Cardiac muscle cell (in vitro differentiated cells and primary cell): ENCODE measurements at regions not wholly inside any gene's neighbourhood (a gene's known extent, or its start where the extent isn't known, plus 50 kb on each side); places are given as distances from the start of the nearest gene placed in this dataset.

Source experiments
- DNase-seq, 2 donors: peaks; one replicate each; pipeline versions ENCODE4 v3.0.0 to v3.0.0-alpha.2; 2010 to 2017; ENCODE audit warnings: low read depth in 1 of 2, low spot score in 1 of 2
- H3K27ac ChIP-seq: fragments of 200-600 bp; sonication (generic); 2 replicates; pipeline ENCODE4 v1.5.1; 2016
- H3K27me3 ChIP-seq: fragments of 200-600 bp; sonication (generic); 2 replicates; pipeline ENCODE4 v1.6.0; 2016; ENCODE audit warnings: control low read depth
- H3K36me3 ChIP-seq: fragments of 200-600 bp; sonication (generic); 2 replicates; pipeline ENCODE4 v1.5.1; 2016; ENCODE audit warnings: control low read depth
- H3K4me1 ChIP-seq: fragments of 200-600 bp; sonication (generic); 2 replicates; pipeline ENCODE4 v1.8.1; 2017; ENCODE audit warnings: low read depth, mild to moderate bottlenecking, mixed run types
- H3K4me3 ChIP-seq: fragments of 200-600 bp; sonication (generic); 2 replicates; pipeline ENCODE4 v1.5.1; 2016; ENCODE audit warnings: mild to moderate bottlenecking
- H3K9me3 ChIP-seq: fragments of 200-600 bp; sonication (generic); 2 replicates; pipeline ENCODE4 v1.5.1; 2017; ENCODE audit warnings: low read depth, mild to moderate bottlenecking, control low read depth
- CTCF ChIP-seq: IDR thresholded peaks from 2 replicates; pipeline ENCODE4 v1.5.1; 2012; ENCODE audit warnings: low read depth, mild to moderate bottlenecking, low read length

DNA sequence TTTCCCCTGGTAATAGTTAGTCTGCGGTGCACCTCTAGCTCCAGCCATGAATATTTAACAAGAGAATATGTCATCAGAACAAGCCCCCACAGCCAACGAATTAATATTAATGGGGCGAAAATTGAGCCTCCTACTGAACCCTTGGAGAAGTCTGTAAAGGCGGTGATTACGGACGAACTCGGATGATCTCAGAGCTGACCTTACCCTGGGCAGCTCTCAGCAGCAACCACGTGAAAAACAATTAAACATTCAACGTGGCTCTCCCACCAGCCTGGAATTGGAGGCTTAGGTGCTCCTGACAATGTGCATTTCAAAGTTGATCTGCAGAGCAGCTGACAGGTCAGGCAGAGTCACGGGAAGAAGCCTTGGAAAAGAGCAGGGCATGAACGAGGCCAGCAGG lies 407.6 kb upstream of the MYT1L start:
- Histone ChIP-seq H3K27me3 (peaks cover 3% of the 10 kb centered on the region), H3K9me3 (no peaks in the 10 kb centered on the region), H3K36me3 (no peaks in the 10 kb centered on the region), H3K27ac (no peak overlapping the region), H3K4me3 (no peak overlapping the region), H3K4me1 (no peaks in the 10 kb centered on the region)
- TF ChIP-seq CTCF = no peak
- no peak for DNase-seq

DNA sequence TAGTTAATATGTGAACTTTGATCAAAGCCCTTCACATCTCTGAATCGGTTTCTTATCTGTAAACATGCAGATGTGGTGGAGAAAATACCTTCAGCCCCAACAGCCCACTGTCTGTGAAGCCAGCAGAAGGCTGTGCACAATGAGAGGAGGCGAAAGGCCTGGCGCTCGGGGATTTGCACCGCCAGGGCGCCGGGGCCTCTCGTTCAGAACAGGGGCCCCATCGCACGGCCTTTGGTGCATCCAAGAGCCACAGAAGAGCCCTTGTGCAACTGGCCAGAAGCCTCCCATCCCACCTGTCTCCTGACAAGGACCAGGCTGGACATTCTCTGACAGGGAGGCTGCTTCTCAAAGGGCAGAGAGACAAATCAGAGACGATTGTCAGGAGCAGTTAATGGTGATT lies 407.2 kb upstream of the MYT1L start:
- no peak for DNase-seq
- Histone ChIP-seq H3K36me3 (no peaks in the 10 kb centered on the region), H3K27me3 (peaks cover 3% of the 10 kb centered on the region)

GRCh38 chr2:2735041-2735440 lies 404.0 kb upstream of the MYT1L start:
- Histone ChIP-seq H3K9me3 (no peaks in the 10 kb centered on the region), H3K36me3 (no peaks in the 10 kb centered on the region), H3K27me3 (peaks cover 3% of the 10 kb centered on the region), H3K27ac (no peak overlapping the region), H3K4me3 (no peak overlapping the region), H3K4me1 (no peaks in the 10 kb centered on the region)
- no peak for TF ChIP-seq CTCF
- no peak for DNase-seq

More for the DNA sequence above, 407.2 kb upstream of the MYT1L start:
- H3K27ac ChIP-seq = no peak overlapping the region
- no peak overlapping the region for H3K4me3 ChIP-seq
- H3K4me1 ChIP-seq = no peaks in the 10 kb centered on the region
- TF ChIP-seq CTCF = no peak
- no peaks in the 10 kb centered on the region for H3K9me3 ChIP-seq

DNA sequence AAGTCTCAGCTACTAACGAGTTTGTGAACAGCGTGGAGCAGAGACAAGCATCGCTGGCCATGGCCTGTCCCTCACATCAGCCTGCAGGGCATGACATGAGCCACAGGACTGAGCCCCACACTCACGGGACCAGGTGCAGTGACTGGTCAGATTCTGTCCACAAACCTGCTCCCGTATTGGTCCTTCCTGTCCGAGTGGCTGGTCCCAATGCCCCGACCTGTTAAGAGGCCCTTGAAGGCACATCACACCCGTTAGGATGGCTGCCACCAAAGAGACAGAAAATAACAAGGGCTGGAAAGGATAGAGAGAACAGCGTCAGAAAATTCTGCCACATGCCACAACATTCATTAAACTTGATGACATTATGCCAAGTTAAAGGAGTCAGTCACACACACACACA lies 403.2 kb upstream of the MYT1L start:
- no peak for DNase-seq
- Histone ChIP-seq H3K4me3 (no peak overlapping the region), H3K27me3 (peaks cover 3% of the 10 kb centered on the region), H3K36me3 (no peaks in the 10 kb centered on the region), H3K27ac (no peak overlapping the region), H3K9me3 (no peaks in the 10 kb centered on the region), H3K4me1 (no peaks in the 10 kb centered on the region)
- TF ChIP-seq CTCF = no peak

DNA sequence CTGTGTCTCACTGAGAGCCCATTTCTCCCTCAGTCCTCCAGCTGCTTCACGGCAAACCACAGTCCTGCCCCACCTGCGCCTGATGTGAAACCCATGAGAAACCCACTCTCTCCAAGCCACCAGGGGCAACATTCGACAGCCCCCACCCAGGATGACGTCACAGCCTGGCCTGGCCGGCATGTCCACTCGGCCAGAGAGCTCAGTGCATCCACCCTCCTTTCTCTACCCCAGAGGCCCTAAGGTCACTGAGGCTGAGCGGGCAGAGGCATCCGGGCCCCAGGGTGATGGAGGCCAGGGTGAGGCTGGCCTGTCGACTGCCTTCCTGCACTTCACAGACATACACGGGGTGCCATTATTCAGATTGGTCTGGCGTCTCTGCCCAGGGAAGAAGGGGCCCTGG lies 402.7 kb upstream of the MYT1L start:
- H3K36me3 ChIP-seq = no peaks in the 10 kb centered on the region
- no peak for DNase-seq
- no peaks in the 10 kb centered on the region for H3K9me3 ChIP-seq
- no peak overlapping the region for H3K4me3 ChIP-seq
- H3K27ac ChIP-seq = no peak overlapping the region
- peaks cover 3% of the 10 kb centered on the region for H3K27me3 ChIP-seq
- TF ChIP-seq CTCF = no peak
- no peaks in the 10 kb centered on the region for H3K4me1 ChIP-seq
